Caco-2 (cell line): ENCODE measurements at regions not wholly inside any gene's neighbourhood (a gene's known extent, or its start where the extent isn't known, plus 50 kb on each side); places are given as distances from the start of the nearest gene placed in this dataset.
A peak's percentile ranks its signal among the peaks of the same experiment; 100 is the strongest.

Experiments used
- BruUV-seq: library from RNA; stranded (reverse); fragments of 400-500 nt; replicated peaks from 2 replicates; lab custom pipeline; 2021; lab: Mats Ljungman, UMichigan
- CTCF ChIA-PET: fragments of 300-600 bp; sonication (Branson Sonifier 250); formaldehyde crosslinking; loops from one replicate; lab custom pipeline; 2022; ENCODE audit warnings: antibody characterized with exemption; lab: Charles Lee
- POLR2A ChIA-PET: fragments of 300-600 bp; sonication (Branson Sonifier 250); formaldehyde crosslinking; loops from one replicate; lab custom pipeline; 2022; ENCODE audit warnings: antibody characterized with exemption; lab: Charles Lee
- DNase-seq, 2 experiments: peaks; one replicate each; pipeline versions ENCODE4 v3.0.0 to v3.0.0-alpha.2; 2020 to 2022
- H3K27me3 ChIP-seq: replicated peaks from 2 replicates; pipeline ENCODE4 v1.6.0; 2011; ENCODE audit warnings: low read length; ENCODE audit not compliant: control insufficient read depth, insufficient read depth
- H3K36me3 ChIP-seq: 2 replicates; pipeline ENCODE4 v1.5.1; 2011; ENCODE audit warnings: low read length; ENCODE audit not compliant: control insufficient read depth, insufficient read depth
- H3K4me1 ChIP-seq: fragments of 250-450 bp; sonication (Bioruptor Pico); 2 replicates; pipeline ENCODE4 v1.5.1; 2020; ENCODE audit warnings: mild to moderate bottlenecking
- H3K4me3 ChIP-seq: 2 replicates; pipeline ENCODE4 v1.5.1; 2011; ENCODE audit warnings: low read depth, mild to moderate bottlenecking, control low read depth, low read length
- H3K9me3 ChIP-seq: fragments of 250-450 bp; sonication (Bioruptor Pico); 2 replicates; pipeline ENCODE4 v1.5.1; 2020; ENCODE audit warnings: mild to moderate bottlenecking, moderate library complexity
- H3K27ac Mint-ChIP-seq: one replicate; pipeline ENCODE4 v1.8.0; 2022; ENCODE audit warnings: mixed read lengths; ENCODE audit not compliant: unreplicated experiment
- H3K27me3 Mint-ChIP-seq: one replicate; pipeline ENCODE4 v1.8.0; 2022; ENCODE audit warnings: mixed read lengths; ENCODE audit not compliant: insufficient read depth, unreplicated experiment
- H3K36me3 Mint-ChIP-seq: one replicate; pipeline ENCODE4 v1.8.0; 2022; ENCODE audit warnings: mild to moderate bottlenecking, mixed read lengths; ENCODE audit not compliant: insufficient read depth, unreplicated experiment
- H3K4me1 Mint-ChIP-seq: one replicate; pipeline ENCODE4 v1.8.0; 2022; ENCODE audit warnings: low read depth, mixed read lengths; ENCODE audit not compliant: unreplicated experiment
- H3K4me3 Mint-ChIP-seq: one replicate; pipeline ENCODE4 v1.8.0; 2022; ENCODE audit warnings: mild to moderate bottlenecking, moderate library complexity, mixed read lengths; ENCODE audit not compliant: unreplicated experiment
- H3K9me3 Mint-ChIP-seq: one replicate; pipeline ENCODE4 v1.8.0; 2022; ENCODE audit warnings: mixed read lengths; ENCODE audit not compliant: unreplicated experiment
- intact Hi-C: fragments of 100-400 bp; cut with micrococcal nuclease; formaldehyde crosslinking; loops from one replicate; pipeline ENCODE4 v1.10.0; 2022; ENCODE audit not compliant: unreplicated experiment
- TF ChIP-seq, protein P1 (sequence below), 2 experiments: fragments of 200-600 bp in 1 of 2; IDR thresholded peaks; 1 replicate in 1 of 2; 2 replicates in 1 of 2; pipeline versions ENCODE4 v1.5.1 to v1.8.0; 2011 to 2022; ENCODE audit warnings: antibody characterized with exemption in 1 of 2, control low read depth in 1 of 2, inconsistent platforms in 1 of 2, low read depth in 1 of 2, low read length in 1 of 2, mild to moderate bottlenecking in 1 of 2, moderate library complexity in 1 of 2; ENCODE audit not compliant: insufficient read depth in 1 of 2, severe bottlenecking in 1 of 2, unreplicated experiment in 1 of 2

DNA sequence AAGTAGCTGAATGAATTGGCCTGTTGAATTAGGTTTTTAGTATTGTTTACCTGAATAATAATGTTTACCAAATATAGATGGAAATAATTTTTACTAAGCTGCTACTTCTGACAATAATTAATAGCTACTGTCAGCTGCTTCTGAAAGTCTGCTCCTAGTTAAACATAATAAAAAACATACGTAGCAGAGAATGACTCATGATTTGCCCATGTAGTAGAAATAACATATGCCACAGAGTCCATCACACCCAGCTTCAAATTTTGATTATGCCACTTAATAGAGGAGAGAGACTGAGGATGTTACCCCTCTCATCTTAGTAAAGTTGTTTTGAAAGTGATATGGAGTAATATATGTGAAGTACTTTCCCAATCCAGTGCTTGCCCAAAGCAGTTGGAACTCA lies 57.6 kb upstream of the MDFIC start:
- TF ChIP-seq, protein P1, sequence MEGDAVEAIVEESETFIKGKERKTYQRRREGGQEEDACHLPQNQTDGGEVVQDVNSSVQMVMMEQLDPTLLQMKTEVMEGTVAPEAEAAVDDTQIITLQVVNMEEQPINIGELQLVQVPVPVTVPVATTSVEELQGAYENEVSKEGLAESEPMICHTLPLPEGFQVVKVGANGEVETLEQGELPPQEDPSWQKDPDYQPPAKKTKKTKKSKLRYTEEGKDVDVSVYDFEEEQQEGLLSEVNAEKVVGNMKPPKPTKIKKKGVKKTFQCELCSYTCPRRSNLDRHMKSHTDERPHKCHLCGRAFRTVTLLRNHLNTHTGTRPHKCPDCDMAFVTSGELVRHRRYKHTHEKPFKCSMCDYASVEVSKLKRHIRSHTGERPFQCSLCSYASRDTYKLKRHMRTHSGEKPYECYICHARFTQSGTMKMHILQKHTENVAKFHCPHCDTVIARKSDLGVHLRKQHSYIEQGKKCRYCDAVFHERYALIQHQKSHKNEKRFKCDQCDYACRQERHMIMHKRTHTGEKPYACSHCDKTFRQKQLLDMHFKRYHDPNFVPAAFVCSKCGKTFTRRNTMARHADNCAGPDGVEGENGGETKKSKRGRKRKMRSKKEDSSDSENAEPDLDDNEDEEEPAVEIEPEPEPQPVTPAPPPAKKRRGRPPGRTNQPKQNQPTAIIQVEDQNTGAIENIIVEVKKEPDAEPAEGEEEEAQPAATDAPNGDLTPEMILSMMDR (IDR thresholded peaks at IDR 0.05; ENCODE audit: insufficient read depth in 1 of 2, low read depth in 1 of 2, low read length in 1 of 2, severe bottlenecking in 1 of 2, unreplicated experiment in 1 of 2): no peak
- CTCF ChIA-PET: interaction anchor here (2.6 kb wide), 1 partner anchor 75 kb away, joined by 41 read pairs; no protein-coding TSS in a partner anchor
- no peak for DNase-seq
- no peaks in the 10 kb centered on the region for H3K9me3 Mint-ChIP-seq
- no peaks in the 10 kb centered on the region for H3K9me3 ChIP-seq
- no peaks in the 10 kb centered on the region for H3K27me3 Mint-ChIP-seq
- intact Hi-C loops: loop anchor here (2.0 to 10.0 kb wide), 2 partner anchors 353 to 611 kb away; no protein-coding TSS in a partner anchor
- H3K4me3 Mint-ChIP-seq: no peak overlapping the region
- H3K27me3 ChIP-seq: no peaks in the 10 kb centered on the region
- no peaks in the 10 kb centered on the region for H3K4me1 Mint-ChIP-seq
- BruUV-seq: no TSS peak
- no peak overlapping the region for H3K27ac Mint-ChIP-seq
- H3K4me3 ChIP-seq: no peak overlapping the region
- POLR2A ChIA-PET: no interaction called here
- H3K4me1 ChIP-seq: 0 out of 2 replicates have a peak, but pooled peaks cover 4% of the 10 kb centered on the region
- no peaks in the 10 kb centered on the region for H3K36me3 ChIP-seq
- no peaks in the 10 kb centered on the region for H3K36me3 Mint-ChIP-seq

DNA sequence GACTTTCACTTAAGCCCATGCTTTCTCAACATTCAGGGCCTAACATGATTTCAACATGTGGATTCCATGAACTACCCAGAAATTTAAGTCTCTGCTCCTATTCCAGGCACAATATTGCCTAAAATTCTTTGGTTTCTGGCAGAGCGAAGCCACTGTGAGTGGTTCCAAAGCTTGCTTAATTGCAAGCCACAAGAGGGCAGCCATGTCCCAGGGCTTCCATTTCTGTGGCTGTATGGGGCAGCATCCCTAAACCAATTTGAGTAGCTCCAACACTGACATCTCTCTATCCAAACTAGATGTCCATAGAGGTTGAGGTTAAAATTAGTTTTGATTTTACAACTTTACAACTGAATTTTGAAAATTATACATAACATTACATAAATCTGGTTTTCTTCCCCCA lies 56.3 kb upstream of the MDFIC start:
- Mint-ChIP-seq H3K27me3 (no peaks in the 10 kb centered on the region), H3K4me1 (no peaks in the 10 kb centered on the region), H3K36me3 (no peaks in the 10 kb centered on the region), H3K9me3 (no peaks in the 10 kb centered on the region), H3K4me3 (no peak overlapping the region), H3K27ac (no peak overlapping the region)
- intact Hi-C loops: loop anchor here (1.0 to 10.0 kb wide), 7 partner anchors 57 to 986 kb away; partner anchors contain the start of gene MDFIC
- BruUV-seq: no TSS peak
- DNase-seq: peak; percentile 51 to 59
- Histone ChIP-seq H3K36me3 (no peaks in the 10 kb centered on the region), H3K4me3 (no peak overlapping the region), H3K9me3 (no peaks in the 10 kb centered on the region), H3K27me3 (no peaks in the 10 kb centered on the region), H3K4me1 (no peaks in the 10 kb centered on the region)
- CTCF ChIA-PET: interaction anchor here (0.6 to 2.6 kb wide), 9 partner anchors 10 to 352 kb away, joined by 3 to 41 read pairs (median 4); no protein-coding TSS in a partner anchor
- POLR2A ChIA-PET: no interaction called here
- TF ChIP-seq, protein P1 (IDR thresholded peaks at IDR 0.05; ENCODE audit: insufficient read depth in 1 of 2, low read depth in 1 of 2, low read length in 1 of 2, severe bottlenecking in 1 of 2, unreplicated experiment in 1 of 2): peak; percentile 65 to 69
